ENCODE measurements at regions not wholly inside any gene's neighbourhood (a gene's known extent, or its start where the extent isn't known, plus 50 kb on each side); places are given as distances from the start of the nearest gene placed in this dataset.
"Not testable (repeated sequence)": the region's sequence is repeated elsewhere in the genome, so short reads cannot be mapped to it uniquely, and the experiment has no call there.

- TF ChIP-seq, protein P1, sequence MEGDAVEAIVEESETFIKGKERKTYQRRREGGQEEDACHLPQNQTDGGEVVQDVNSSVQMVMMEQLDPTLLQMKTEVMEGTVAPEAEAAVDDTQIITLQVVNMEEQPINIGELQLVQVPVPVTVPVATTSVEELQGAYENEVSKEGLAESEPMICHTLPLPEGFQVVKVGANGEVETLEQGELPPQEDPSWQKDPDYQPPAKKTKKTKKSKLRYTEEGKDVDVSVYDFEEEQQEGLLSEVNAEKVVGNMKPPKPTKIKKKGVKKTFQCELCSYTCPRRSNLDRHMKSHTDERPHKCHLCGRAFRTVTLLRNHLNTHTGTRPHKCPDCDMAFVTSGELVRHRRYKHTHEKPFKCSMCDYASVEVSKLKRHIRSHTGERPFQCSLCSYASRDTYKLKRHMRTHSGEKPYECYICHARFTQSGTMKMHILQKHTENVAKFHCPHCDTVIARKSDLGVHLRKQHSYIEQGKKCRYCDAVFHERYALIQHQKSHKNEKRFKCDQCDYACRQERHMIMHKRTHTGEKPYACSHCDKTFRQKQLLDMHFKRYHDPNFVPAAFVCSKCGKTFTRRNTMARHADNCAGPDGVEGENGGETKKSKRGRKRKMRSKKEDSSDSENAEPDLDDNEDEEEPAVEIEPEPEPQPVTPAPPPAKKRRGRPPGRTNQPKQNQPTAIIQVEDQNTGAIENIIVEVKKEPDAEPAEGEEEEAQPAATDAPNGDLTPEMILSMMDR (IDR thresholded peaks at IDR 0.05; ENCODE audit: borderline replicate concordance, insufficient read depth, low read depth, low read length), result no peak
Observed at GRCh38 chr7:149703044-149703650, 70.2 kb downstream of the ZNF467 start.

DNA sequence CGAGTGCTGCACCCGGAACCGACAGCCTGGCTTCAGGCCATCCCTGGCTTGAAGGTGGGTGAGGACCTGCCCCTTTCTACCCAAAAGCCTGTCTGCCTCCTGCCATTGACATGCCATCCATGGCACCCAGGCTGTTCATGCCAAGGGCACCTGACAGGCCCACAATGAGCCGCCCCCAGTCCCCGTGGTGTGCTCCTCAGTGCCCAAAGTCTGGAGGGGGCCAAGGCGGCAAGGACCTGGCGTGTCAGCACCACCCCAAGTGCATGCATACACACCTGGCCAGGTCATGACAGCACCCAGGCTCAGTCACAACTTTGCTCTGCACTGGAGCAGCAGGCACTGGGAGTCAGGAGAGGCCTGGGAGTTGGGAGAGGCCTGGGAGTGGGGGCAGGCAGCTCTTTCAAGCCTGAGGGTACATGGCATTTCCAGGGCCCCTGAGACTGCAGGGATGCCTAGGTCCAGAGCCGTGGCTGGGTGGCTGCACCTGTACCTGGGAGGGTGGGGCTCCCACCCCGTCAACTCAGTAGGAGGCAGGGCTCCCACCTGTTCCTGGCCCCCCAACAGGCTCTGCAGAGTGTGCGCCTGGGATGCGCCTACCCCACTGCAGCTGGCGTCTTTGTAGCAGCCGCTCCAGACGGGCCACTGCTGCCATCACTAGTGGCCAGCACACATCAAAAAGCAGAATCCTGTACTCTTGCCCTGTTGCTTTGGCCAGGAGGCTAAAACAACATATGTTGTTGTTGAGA, 71.7 kb downstream of the ZNF467 start:
- TF ChIP-seq, protein P1 (IDR thresholded peaks at IDR 0.05; ENCODE audit: borderline replicate concordance, insufficient read depth, low read depth, low read length), result no peak
- no peak overlapping the region for H3K4me3 ChIP-seq (ENCODE audit: low read depth, low read length)

More at GRCh38 chr7:149703044-149703650, 70.2 kb downstream of the ZNF467 start:
- H3K4me3 ChIP-seq (ENCODE audit: low read depth, low read length), result no peak overlapping the region

GRCh38 chr7:149697767-149698166, 75.6 kb downstream of the ZNF467 start:
- H3K4me3 ChIP-seq (ENCODE audit: low read depth, low read length), result not testable (repeated sequence)

GRCh38 chr7:149696280-149696679, 77.1 kb downstream of the ZNF467 start:
- TF ChIP-seq, protein P1 (IDR thresholded peaks at IDR 0.05; ENCODE audit: borderline replicate concordance, insufficient read depth, low read depth, low read length), result no peak

DNA sequence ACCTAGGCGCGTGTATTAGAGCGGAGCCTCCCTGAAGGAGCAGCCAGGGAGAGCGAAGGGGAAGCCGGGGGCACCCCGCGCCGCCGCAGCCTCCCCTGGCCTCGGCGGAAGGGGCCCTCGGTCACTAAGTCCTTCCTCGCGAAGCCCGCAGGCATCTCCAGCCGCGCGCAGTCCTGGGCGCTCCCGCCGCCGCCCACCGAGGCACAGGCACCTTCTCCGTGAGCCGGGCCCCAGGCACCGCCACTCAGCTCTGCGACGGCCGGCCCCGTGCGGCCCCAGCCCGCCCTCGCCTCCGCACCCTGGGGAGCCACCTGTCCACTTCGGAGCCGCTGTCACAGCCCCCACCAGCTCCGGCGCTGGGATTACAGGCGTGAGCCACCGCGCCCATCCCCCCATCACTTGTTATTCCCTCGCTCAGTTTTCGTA, 80.8 kb downstream of the ZNF467 start:
- TF ChIP-seq, protein P1 (IDR thresholded peaks at IDR 0.05; ENCODE audit: borderline replicate concordance, insufficient read depth, low read depth, low read length), result no peak

More at GRCh38 chr7:149696280-149696679, 77.1 kb downstream of the ZNF467 start:
- H3K4me3 ChIP-seq (ENCODE audit: low read depth, low read length), result no peak overlapping the region

GRCh38 chr7:149692056-149692455, 81.3 kb downstream of the ZNF467 start:
- no peak overlapping the region for H3K4me3 ChIP-seq (ENCODE audit: low read depth, low read length)
- TF ChIP-seq, protein P1 (IDR thresholded peaks at IDR 0.05; ENCODE audit: borderline replicate concordance, insufficient read depth, low read depth, low read length), result no peak

More for the DNA sequence above, 80.8 kb downstream of the ZNF467 start:
- H3K4me3 ChIP-seq (ENCODE audit: low read depth, low read length), result no peak overlapping the region

DNA sequence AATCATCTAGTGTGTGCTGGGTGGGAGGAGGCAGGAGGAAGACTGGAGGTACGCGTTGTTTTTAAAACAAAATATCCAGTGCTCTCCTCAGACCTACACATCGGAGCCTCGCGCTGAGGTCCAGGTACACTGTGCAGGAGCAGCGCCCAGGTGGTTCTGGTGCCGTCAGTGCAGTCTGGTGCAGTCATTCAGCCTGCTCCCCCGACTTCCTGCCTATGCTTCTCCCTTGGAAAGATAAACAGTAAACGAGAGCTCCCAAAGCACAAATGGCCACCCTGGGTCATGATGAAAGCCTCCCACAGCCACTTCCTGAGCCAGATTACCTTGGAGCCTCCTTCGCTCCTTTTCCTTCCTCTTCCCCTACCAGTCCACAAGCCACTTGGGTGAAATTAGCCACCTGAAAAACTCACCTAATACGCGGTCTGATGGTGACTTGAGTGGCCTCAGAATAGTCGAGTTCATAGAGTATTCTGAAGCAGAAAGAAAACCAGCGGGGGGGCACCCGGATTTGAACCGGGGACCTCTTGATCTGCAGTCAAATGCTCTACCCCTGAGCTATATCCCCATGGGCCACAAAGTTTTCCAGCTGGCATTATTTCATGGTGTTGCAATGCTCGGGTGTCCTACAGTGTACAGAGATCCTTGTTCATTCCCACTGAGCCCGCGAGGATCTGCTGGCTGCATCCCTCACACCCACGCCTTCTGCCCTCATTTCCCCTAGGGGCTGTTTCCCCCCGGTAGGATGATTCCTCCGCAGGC, 82.5 kb downstream of the ZNF467 start:
- H3K4me3 ChIP-seq (ENCODE audit: low read depth, low read length), result no peak overlapping the region
- TF ChIP-seq, protein P1 (IDR thresholded peaks at IDR 0.05; ENCODE audit: borderline replicate concordance, insufficient read depth, low read depth, low read length), result no peak

Data from GM12875 (cell line).